ENCODE measurements at regions not wholly inside any gene's neighbourhood (a gene's known extent, or its start where the extent isn't known, plus 50 kb on each side); places are given as distances from the start of the nearest gene placed in this dataset.
A peak's percentile ranks its signal among the peaks of the same experiment; 100 is the strongest.
"Not testable (repeated sequence)": the region's sequence is repeated elsewhere in the genome, so short reads cannot be mapped to it uniquely, and the experiment has no call there.

GRCh38 chr7:108911016-108911415 is 341.3 kb downstream of the DNAJB9 start:
- Histone ChIP-seq H3K27ac (no peak overlapping the region), H3K4me3 (no peak overlapping the region), H3K4me1 (no peaks in the 10 kb centered on the region), H3K36me3 (no peaks in the 10 kb centered on the region), H3K27me3 (no peaks in the 10 kb centered on the region), H3K9me3 (no peaks in the 10 kb centered on the region)
- WGBS, 2 donors: 85 to 93% methylated on average over 1 of the region's 1 CpG
- FAIRE-seq (no peak), DNase-seq (no peak), ATAC-seq (no peak)
- intact Hi-C loops (cut with DNase I): no loop called here
- no peak for TF ChIP-seq CTCF (IDR thresholded peaks at IDR 0.05)

- 36 to 55% methylated on average over 1 of the region's 1 CpG for WGBS, 2 donors
- DNase-seq: no peak
- intact Hi-C loops (cut with DNase I): no loop called here
Measured at GRCh38 chr7:108920490-108920889, 350.8 kb downstream of the DNAJB9 start.

GRCh38 chr7:108943048-108943447 is 373.4 kb downstream of the DNAJB9 start:
- FAIRE-seq; H3K9me3 ChIP-seq; H3K4me3 ChIP-seq; intact Hi-C loops (cut with DNase I); H3K4me1 ChIP-seq; H3K27me3 ChIP-seq; H3K27ac ChIP-seq; ATAC-seq; DNase-seq; H3K36me3 ChIP-seq: not testable (repeated sequence)
- 87 to 92% methylated on average over 14 of the region's 14 CpGs for WGBS, 2 donors

More at GRCh38 chr7:108920490-108920889, 350.8 kb downstream of the DNAJB9 start:
- H3K9me3 ChIP-seq: no peaks in the 10 kb centered on the region
- FAIRE-seq: no peak
- no peak for ATAC-seq
- H3K36me3 ChIP-seq: no peaks in the 10 kb centered on the region
- TF ChIP-seq CTCF (IDR thresholded peaks at IDR 0.05): no peak
- no peaks in the 10 kb centered on the region for H3K4me1 ChIP-seq
- H3K27me3 ChIP-seq: no peaks in the 10 kb centered on the region
- H3K4me3 ChIP-seq: no peak overlapping the region
- H3K27ac ChIP-seq: no peak overlapping the region

DNA sequence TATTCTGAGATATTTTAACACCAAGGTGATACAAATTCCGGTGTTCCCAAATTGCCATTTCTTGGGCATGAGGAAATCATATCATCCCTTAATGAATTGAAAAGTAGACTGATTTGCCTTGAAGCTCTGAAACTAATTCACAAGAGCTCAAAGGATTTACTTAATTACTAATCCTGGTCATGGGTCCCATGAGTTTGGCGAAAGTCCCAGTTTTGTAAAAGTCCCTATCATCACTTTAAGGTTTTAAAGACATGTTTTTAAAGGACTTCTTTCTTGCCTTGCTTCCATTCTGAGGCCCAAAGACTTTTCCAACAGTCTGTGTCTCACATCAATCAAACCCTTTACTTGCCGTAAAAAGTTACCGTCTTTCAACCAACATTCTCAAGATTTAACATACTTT is 377.9 kb downstream of the DNAJB9 start:
- DNase-seq (no peak), FAIRE-seq (no peak), ATAC-seq (no peak)
- 88 to 94% methylated on average over 4 of the region's 4 CpGs for WGBS, 2 donors
- TF ChIP-seq CTCF (IDR thresholded peaks at IDR 0.05): no peak
- Histone ChIP-seq H3K36me3 (no peaks in the 10 kb centered on the region), H3K9me3 (no peaks in the 10 kb centered on the region), H3K27ac (no peak overlapping the region), H3K4me3 (no peak overlapping the region), H3K27me3 (no peaks in the 10 kb centered on the region), H3K4me1 (no peaks in the 10 kb centered on the region)
- intact Hi-C loops (cut with DNase I): no loop called here

GRCh38 chr7:108972004-108972403 is 402.3 kb downstream of the DNAJB9 start:
- TF ChIP-seq CTCF (IDR thresholded peaks at IDR 0.05): no peak
- DNase-seq (peak in 2 of 6 donors; percentile 11 to 14), ATAC-seq (peak in 3 of 4 donors; percentile 35 to 65 (median 62)), FAIRE-seq (no peak)
- Histone ChIP-seq H3K36me3 (no peaks in the 10 kb centered on the region), H3K4me1 (peaks cover 4 to 6% (median 4%) of the 10 kb centered on the region in 3 donors), H3K27ac (no peak overlapping the region), H3K27me3 (no peaks in the 10 kb centered on the region), H3K9me3 (no peaks in the 10 kb centered on the region), H3K4me3 (no peak overlapping the region)
- intact Hi-C loops (cut with DNase I): no loop called here
- WGBS, 2 donors: 13 to 34% methylated on average over 2 of the region's 2 CpGs

All from pancreas (tissue), 10 donors.